ENCODE measurements at regions not wholly inside any gene's neighbourhood (a gene's known extent, or its start where the extent isn't known, plus 50 kb on each side); places are given as distances from the start of the nearest gene placed in this dataset.

- TF ChIP-seq, protein P1, sequence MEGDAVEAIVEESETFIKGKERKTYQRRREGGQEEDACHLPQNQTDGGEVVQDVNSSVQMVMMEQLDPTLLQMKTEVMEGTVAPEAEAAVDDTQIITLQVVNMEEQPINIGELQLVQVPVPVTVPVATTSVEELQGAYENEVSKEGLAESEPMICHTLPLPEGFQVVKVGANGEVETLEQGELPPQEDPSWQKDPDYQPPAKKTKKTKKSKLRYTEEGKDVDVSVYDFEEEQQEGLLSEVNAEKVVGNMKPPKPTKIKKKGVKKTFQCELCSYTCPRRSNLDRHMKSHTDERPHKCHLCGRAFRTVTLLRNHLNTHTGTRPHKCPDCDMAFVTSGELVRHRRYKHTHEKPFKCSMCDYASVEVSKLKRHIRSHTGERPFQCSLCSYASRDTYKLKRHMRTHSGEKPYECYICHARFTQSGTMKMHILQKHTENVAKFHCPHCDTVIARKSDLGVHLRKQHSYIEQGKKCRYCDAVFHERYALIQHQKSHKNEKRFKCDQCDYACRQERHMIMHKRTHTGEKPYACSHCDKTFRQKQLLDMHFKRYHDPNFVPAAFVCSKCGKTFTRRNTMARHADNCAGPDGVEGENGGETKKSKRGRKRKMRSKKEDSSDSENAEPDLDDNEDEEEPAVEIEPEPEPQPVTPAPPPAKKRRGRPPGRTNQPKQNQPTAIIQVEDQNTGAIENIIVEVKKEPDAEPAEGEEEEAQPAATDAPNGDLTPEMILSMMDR (conservative IDR thresholded peaks at IDR 0.05): no peak
- H3K27ac ChIP-seq: no peak overlapping the region
Observed at GRCh38 chr10:107583974-107584373, 419.5 kb upstream of the SORCS1 start.

DNA sequence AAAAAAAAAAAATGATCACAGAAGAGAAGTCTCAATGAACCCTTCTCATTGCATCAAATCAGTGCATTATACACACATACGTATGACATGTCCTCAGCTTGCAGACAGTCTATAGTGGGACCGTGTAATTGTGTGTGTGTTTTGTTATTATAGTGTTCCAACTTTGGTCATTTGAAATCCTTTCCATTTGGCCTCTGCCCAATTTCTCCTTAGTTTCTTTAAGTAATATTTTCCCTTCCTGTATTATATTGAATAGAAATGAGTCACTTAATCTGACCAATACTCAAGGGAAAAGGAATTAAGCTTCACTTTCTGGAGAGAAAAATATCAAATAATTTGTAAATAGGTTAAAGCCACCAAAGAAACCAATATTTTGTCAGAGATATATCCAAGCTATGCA, 415.5 kb upstream of the SORCS1 start:
- H3K27ac ChIP-seq: no peak overlapping the region

DNA sequence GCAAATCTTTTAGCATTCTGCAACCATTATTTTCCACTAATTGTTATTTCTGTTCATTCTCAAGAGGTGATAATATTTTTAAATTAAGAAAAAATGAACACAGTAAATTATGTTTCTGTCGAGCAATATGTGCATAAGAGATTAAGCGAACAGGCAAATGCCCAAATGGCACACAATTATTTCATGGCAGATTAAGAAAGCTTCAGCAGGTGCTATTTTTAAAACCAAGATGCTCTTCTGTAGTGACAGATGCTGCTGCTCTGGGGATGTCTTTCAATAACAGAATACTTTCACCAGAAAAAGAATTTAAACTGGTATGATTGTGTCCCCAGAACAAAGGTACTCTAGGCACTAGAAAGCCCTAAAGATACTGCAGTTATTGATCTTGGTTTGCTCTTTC, 412.7 kb upstream of the SORCS1 start:
- no peak overlapping the region for H3K27ac ChIP-seq
- TF ChIP-seq, protein P1 (conservative IDR thresholded peaks at IDR 0.05): no peak

More for the DNA sequence above, 415.5 kb upstream of the SORCS1 start:
- TF ChIP-seq, protein P1 (conservative IDR thresholded peaks at IDR 0.05): no peak

DNA sequence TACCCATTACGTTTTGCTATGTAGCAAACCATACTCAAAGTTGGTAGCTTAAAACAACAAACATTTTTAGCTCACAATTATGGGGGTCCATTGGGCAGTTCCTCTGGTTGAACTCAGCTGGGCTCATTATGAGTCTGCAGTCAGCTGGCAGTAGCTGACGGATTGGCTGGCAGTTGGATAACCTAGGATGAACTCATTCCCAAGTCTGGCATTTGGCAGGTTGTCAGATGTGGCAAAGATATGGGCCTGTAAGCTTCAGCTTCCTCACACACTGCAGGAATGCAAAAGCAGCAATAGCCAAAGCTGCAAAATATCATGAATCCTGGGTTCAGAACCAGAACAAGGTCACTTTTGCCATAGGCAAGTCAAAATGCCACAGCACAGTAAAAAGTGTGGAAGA, 412.2 kb upstream of the SORCS1 start:
- H3K27ac ChIP-seq: no peak overlapping the region
- TF ChIP-seq, protein P1 (conservative IDR thresholded peaks at IDR 0.05): no peak

DNA sequence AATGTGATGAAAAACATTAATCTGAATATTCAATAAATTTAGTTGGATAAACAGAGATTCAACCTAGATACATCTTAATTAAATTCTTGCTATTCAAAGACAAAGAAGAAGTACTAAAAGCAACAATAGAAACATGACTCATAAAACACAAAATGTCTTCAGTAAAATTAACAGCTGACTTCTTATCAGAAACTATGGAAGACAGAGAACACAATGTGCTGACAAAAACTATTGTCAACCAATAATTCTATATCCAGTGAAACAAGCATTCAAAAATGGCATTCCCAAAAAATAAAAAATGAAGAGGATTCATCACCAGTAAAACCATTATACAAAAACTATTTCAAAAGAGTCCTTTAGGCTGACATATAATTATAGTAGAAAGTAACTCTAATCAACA, 400.5 kb upstream of the SORCS1 start:
- TF ChIP-seq, protein P1 (conservative IDR thresholded peaks at IDR 0.05): no peak
- no peak overlapping the region for H3K27ac ChIP-seq

DNA sequence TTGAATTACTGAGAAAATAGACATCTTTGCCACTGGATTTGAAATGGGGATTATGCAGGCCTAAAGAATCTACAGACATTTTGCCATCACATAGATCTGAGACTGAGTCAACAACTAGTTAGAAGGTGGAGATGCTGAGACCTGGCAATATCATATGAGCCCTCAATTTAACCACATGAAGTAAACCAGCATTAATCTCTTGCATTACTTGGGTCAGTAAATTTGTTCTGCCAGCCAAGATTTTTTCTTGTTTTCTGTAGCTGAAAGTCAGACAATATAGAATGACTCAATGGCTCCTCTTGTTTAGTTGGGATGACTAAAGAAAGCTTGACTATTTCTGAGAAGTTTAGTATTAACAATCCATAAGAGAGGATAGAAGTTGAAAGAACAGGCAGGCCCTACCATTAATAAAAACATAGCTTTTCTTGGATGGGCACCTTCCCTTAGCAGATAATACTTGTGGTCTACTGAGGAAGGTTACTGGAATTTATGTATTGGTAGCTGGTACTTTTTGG, 396.7 kb upstream of the SORCS1 start:
- no peak overlapping the region for H3K27ac ChIP-seq
- TF ChIP-seq, protein P1 (conservative IDR thresholded peaks at IDR 0.05): no peak

- TF ChIP-seq, protein P1 (conservative IDR thresholded peaks at IDR 0.05): no peak
- no peak overlapping the region for H3K27ac ChIP-seq
Observed at GRCh38 chr10:107557916-107558315, 393.4 kb upstream of the SORCS1 start.

All from VCaP (cell line).